AG09309 (cell line): ENCODE measurements at regions not wholly inside any gene's neighbourhood (a gene's known extent, or its start where the extent isn't known, plus 50 kb on each side); places are given as distances from the start of the nearest gene placed in this dataset.

Experiments used
- DNase-seq: peaks from one replicate; pipeline ENCODE4 v3.0.0-alpha.2; 2010; ENCODE audit warnings: low read depth
- H3K4me3 ChIP-seq: 2 replicates; pipeline ENCODE4 v1.5.1; 2011; ENCODE audit warnings: mild to moderate bottlenecking, low read depth, low read length, moderate library complexity; ENCODE audit not compliant: control insufficient read depth
- TF ChIP-seq, protein P1 (sequence below): IDR thresholded peaks from 2 replicates; pipeline ENCODE4 v1.5.1; 2011; ENCODE audit warnings: mild to moderate bottlenecking, low read depth, low read length, inconsistent platforms; ENCODE audit not compliant: insufficient read depth, control insufficient read depth; ENCODE audit errors: missing control alignments

DNA sequence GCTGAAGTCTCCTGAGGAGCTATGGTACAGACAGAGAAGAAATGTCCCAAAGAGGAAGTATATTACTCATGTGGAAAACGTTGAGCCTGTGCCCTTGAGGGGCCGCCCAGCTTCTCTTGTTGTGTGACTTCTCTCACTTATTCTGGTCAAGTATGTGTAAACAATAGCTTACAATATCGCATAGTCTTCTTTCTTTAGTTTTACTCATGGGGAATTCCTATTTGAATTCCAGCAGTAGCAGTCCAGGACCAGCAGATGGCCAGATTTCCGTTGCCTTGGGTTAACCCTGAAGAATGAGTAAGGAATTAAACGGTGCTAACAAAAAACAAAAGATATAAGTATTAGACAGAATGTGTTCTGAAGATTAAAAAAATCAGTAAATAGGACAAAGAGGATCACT, 522.0 kb upstream of the GJE1 start:
- TF ChIP-seq, protein P1, sequence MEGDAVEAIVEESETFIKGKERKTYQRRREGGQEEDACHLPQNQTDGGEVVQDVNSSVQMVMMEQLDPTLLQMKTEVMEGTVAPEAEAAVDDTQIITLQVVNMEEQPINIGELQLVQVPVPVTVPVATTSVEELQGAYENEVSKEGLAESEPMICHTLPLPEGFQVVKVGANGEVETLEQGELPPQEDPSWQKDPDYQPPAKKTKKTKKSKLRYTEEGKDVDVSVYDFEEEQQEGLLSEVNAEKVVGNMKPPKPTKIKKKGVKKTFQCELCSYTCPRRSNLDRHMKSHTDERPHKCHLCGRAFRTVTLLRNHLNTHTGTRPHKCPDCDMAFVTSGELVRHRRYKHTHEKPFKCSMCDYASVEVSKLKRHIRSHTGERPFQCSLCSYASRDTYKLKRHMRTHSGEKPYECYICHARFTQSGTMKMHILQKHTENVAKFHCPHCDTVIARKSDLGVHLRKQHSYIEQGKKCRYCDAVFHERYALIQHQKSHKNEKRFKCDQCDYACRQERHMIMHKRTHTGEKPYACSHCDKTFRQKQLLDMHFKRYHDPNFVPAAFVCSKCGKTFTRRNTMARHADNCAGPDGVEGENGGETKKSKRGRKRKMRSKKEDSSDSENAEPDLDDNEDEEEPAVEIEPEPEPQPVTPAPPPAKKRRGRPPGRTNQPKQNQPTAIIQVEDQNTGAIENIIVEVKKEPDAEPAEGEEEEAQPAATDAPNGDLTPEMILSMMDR: peak; percentile 24
- H3K4me3 ChIP-seq: no peak overlapping the region
- DNase-seq: no peak

DNA sequence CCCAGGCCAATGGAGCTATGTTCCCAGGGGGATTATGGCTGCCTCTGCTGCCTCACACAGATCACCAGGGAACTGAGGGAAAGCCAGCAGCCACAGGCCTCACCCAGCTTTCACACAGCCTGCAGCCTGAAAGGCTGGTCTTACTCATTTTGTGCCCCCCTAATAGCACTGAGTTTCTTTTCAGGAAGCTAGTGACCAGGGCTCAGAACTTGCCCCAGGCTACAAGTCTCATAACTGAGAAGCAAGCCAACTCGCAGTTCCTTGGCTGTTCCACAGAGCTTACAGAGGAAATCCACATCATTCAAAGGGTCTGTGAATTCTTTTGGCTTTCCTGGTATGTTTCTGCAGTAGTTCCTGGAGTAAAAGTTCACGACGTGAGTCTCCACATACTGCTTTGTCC, 524.8 kb upstream of the GJE1 start:
- TF ChIP-seq, protein P1: no peak
- no peak for DNase-seq
- no peak overlapping the region for H3K4me3 ChIP-seq

DNA sequence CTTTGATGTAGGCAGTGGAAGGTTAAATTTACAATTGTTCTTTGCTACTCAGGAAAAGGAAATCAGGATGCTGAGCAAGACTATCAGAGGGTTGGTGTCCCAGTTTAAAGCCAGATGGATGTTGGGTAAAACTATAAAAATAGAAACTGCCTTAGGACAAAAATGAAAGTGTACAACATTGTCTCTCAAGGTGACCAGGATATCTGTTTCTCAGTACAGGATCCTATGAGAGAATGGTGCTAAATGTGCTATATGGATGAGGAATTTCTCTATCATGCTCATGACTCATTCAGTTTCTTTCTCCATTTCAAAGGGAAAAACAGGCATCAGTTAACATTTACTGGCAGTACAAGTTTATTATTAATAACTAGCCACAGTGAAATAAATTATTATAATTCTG, 534.2 kb upstream of the GJE1 start:
- no peak overlapping the region for H3K4me3 ChIP-seq
- no peak for DNase-seq
- TF ChIP-seq, protein P1: no peak

DNA sequence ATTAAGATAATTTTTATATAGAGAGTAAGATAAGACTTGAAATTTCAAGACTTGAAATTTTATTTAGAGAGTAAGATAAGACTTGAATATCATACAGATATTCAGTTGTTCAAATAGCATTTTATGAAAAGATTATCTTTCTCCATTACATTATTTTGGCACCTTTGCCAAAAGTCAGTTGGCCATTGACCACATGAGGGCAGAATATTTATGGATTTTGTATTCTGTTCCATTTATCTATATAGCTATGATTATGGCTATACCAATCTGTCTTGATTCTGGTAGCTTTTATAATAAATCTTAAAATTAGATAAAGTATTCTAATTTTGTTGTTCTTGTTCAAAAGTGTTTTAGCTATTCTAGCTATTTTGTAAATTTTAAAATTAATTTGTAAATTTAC, 537.9 kb upstream of the GJE1 start:
- TF ChIP-seq, protein P1: peak; percentile 6
- H3K4me3 ChIP-seq: no peak overlapping the region
- DNase-seq: no peak

DNA sequence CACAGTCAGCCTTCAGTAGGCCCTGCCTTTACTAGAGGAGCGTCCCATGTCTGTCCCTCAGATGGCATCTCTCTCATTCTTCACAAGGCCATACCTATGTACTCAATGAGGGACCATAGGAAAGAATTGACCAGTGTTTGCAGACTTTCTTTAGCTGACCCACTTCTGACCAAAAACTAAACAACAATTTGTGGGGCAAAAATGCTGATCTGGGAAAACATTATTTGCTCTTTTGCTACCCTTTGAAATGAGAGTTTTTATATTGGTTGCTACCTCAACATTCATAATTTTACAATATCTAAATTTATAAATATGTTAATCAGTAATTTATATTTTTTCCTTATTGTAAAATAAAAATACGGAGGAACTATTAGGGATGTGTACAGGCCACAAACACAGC, 539.4 kb upstream of the GJE1 start:
- H3K4me3 ChIP-seq: no peak overlapping the region
- TF ChIP-seq, protein P1: no peak
- no peak for DNase-seq

DNA sequence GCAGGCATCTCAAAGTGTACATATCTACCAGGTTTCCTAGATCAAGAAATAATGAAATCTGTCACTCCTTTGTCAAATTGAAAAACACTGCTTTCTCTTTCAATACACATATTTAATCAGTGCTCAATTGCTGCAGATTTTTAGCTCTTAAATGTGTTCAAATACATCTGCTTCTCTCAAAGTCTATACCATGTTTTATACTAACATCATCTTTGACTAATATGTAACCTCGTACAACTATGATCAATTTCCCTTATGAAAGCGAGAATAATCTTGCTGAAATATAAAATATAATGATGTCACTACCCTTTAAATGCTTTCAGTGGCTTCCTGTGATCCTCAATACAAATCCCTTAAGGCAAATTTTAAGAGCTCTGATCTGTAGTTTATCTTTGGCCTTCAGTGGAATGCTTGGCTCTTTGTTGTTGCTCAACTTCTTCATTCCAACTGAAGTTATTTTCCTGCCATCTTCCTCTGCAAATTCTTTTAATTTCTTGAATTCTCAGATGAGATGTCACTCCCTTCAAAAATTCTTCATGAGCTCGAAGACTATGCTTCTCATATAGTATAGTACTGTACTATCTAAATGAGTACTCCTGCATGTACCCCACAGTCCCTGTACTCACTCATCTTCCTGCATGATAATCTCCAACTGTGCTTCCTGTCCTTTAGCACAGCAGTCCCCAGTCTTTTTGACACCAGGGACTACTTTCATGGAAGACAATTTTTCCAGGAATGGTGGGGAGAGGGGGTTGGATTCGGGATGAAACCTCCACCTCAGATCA, 545.1 kb upstream of the GJE1 start:
- DNase-seq: peak; percentile 71
- TF ChIP-seq, protein P1: no peak
- H3K4me3 ChIP-seq: no peak overlapping the region
